ENCODE measurements at regions not wholly inside any gene's neighbourhood (a gene's known extent, or its start where the extent isn't known, plus 50 kb on each side); places are given as distances from the start of the nearest gene placed in this dataset.

GRCh38 chr13:106942563-106942962, 374.6 kb upstream of the ARGLU1 start:
- TF ChIP-seq CTCF (conservative IDR thresholded peaks at IDR 0.05; ENCODE audit: low read depth, low read length) (no peak), EZH2phosphoT487 (IDR thresholded peaks at IDR 0.05; ENCODE audit: borderline replicate concordance, low read length) (no peak)

Measured in PC-3 (cell line).